Activated naive CD8-positive, alpha-beta T cell (primary cell): ENCODE measurements at regions not wholly inside any gene's neighbourhood (a gene's known extent, or its start where the extent isn't known, plus 50 kb on each side); places are given as distances from the start of the nearest gene placed in this dataset.

Source experiments
- H3K27ac Mint-ChIP-seq: one replicate; pipeline ENCODE4 v1.8.0; 2021; ENCODE audit warnings: mixed read lengths
- H3K27me3 Mint-ChIP-seq: one replicate; pipeline ENCODE4 v1.8.0; 2021; ENCODE audit warnings: mixed read lengths
- H3K36me3 Mint-ChIP-seq: one replicate; pipeline ENCODE4 v1.8.0; 2021; ENCODE audit warnings: mixed read lengths
- H3K4me1 Mint-ChIP-seq: one replicate; pipeline ENCODE4 v1.8.0; 2021; ENCODE audit warnings: low read depth, mixed read lengths
- H3K4me3 Mint-ChIP-seq: one replicate; pipeline ENCODE4 v1.8.0; 2021; ENCODE audit warnings: mild to moderate bottlenecking, mixed read lengths
- H3K9me3 Mint-ChIP-seq: one replicate; pipeline ENCODE4 v1.8.0; 2021; ENCODE audit warnings: low read depth, mixed read lengths

DNA sequence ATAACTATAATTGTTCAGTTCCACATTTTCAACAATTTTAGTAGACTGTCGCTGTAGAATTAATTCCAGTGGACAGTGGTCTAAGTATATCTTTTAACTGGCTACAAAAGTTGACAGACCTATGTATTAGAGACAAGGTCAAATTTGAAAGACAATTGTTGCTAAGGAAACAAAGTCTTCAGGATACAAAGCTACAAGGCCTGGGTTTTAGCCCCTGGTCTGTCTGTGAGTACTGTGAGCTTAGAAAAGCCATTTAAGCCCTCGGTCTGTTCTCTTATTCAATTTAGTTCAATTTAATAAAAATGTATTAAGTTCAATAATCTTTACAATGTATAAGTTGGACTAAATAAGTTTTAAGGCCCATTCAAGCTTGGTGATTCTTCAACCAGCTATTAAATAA, 352.5 kb downstream of the HDGFL1 start:
- H3K36me3 Mint-ChIP-seq = no peaks in the 10 kb centered on the region
- H3K4me1 Mint-ChIP-seq = no peaks in the 10 kb centered on the region
- no peaks in the 10 kb centered on the region for H3K27me3 Mint-ChIP-seq

DNA sequence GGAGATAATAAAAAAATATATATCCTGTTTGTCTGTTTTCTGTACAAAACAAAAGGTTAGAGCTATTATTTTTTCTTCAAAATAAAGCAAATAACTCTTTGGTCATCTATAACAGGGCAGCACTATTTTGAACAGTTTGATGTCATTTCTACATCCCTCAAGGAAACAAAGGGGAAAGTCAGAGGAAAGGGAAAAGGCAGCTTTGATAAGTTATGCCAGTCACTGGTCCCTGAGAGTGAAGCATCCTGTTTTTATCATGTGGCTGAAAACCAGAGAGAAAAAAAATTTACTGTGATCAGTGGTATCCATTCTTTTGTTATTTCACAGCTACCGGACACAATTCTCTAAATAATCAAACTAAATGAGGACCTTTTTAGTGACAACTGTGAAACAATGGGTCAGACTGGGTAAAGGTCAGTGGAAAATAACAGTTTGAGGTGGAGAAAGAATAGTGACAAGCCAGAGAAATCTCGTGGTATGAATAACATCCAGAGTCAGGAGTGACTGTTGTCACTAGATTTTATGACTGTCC, 356.0 kb downstream of the HDGFL1 start:
- no peaks in the 10 kb centered on the region for H3K27me3 Mint-ChIP-seq
- H3K4me3 Mint-ChIP-seq = no peak overlapping the region
- H3K9me3 Mint-ChIP-seq = no peaks in the 10 kb centered on the region
- H3K4me1 Mint-ChIP-seq = no peaks in the 10 kb centered on the region
- H3K36me3 Mint-ChIP-seq = no peaks in the 10 kb centered on the region
- H3K27ac Mint-ChIP-seq = no peak overlapping the region

More for the DNA sequence above, 352.5 kb downstream of the HDGFL1 start:
- no peak overlapping the region for H3K4me3 Mint-ChIP-seq
- no peak overlapping the region for H3K27ac Mint-ChIP-seq
- peaks cover 5% of the 10 kb centered on the region for H3K9me3 Mint-ChIP-seq

DNA sequence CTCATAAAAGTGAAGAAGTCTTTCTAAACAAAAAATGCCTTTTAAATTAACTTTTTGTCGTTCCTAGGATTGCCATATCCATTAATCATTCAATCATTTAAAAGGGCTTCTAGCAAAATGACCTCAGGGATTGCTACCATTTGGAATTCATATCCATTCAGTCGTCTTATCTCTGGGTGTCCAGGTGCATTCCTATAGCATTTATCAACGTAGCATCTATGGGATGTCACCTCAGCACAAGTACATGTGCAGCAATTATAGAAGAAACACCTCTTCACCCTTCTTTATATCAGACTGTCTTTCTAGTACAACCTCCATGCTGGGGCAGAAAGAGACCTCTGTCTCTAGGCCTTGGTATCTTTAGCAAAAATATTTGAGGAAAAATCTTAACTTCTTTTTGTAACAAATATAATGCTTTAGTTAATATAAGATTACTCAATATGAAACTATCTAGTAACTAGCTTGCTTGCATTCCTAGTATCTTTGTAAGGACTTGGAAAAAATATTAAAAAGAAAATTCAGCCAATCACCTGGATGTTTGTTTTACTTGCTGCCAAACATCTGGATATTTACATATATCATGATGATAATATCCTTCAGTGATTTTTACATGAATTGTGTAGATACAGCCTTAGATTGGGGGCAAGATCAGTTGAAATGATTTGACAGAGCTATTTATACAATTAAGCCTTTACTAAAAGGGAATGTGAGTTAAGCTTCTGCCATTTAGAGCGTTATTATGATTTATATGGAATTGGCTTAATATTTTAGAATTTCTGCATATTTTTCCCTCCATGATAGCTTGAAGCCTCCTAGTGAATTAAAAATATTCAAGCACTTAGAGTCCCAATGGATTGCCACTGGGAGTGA, 356.8 kb downstream of the HDGFL1 start:
- Mint-ChIP-seq H3K4me3 (no peak overlapping the region), H3K27ac (no peak overlapping the region), H3K9me3 (no peaks in the 10 kb centered on the region), H3K4me1 (no peaks in the 10 kb centered on the region), H3K36me3 (no peaks in the 10 kb centered on the region), H3K27me3 (no peaks in the 10 kb centered on the region)

DNA sequence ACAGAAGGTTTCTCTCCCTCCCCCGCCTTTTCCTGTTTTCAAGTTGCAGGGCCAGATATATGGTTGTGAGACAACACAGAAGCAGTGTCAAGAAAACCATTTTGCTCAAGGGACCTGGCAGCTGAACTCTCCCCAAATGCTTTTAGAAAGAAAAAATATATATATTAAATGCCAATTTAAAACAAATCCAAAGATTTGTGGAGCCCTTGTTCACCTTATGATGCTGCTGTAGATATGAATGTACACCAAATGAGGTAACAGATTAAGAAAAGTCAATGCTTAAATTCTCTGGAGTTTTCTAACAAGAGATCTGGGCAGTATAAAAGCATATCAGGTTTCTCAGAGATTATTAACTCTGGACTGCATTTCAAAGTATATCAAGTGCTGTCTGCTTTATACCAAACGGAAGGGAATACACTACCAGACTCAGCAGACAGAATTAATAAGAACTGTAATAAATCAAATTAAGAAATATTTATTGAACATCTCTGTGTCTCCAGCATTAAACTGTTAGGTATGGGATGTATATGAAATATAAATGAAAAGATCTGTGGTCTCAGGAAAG, 357.5 kb downstream of the HDGFL1 start:
- Mint-ChIP-seq H3K27ac (no peak overlapping the region), H3K36me3 (no peaks in the 10 kb centered on the region), H3K27me3 (no peaks in the 10 kb centered on the region), H3K9me3 (no peaks in the 10 kb centered on the region), H3K4me3 (no peak overlapping the region), H3K4me1 (no peaks in the 10 kb centered on the region)

DNA sequence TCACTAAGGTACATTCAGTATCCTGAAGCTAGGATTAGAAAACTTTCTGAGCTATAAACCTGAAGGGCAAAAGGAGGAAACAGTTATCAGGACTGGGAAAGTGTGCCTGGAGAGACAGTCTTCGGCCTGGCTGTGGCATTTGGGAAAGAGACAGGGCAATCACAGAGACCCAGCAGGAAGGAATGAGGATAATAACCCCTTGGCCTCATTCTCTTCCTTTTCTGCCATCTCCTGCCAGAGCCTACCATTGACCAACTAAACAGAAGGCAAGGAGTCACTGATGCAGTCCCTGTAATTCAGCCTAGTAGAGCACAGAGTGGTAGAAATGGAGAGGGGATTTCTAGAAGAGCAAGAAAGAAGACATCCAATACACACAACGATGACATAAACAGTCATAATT, 359.4 kb downstream of the HDGFL1 start:
- Mint-ChIP-seq H3K9me3 (no peaks in the 10 kb centered on the region), H3K27me3 (no peaks in the 10 kb centered on the region), H3K4me1 (no peaks in the 10 kb centered on the region), H3K36me3 (no peaks in the 10 kb centered on the region), H3K4me3 (no peak overlapping the region), H3K27ac (no peak overlapping the region)

DNA sequence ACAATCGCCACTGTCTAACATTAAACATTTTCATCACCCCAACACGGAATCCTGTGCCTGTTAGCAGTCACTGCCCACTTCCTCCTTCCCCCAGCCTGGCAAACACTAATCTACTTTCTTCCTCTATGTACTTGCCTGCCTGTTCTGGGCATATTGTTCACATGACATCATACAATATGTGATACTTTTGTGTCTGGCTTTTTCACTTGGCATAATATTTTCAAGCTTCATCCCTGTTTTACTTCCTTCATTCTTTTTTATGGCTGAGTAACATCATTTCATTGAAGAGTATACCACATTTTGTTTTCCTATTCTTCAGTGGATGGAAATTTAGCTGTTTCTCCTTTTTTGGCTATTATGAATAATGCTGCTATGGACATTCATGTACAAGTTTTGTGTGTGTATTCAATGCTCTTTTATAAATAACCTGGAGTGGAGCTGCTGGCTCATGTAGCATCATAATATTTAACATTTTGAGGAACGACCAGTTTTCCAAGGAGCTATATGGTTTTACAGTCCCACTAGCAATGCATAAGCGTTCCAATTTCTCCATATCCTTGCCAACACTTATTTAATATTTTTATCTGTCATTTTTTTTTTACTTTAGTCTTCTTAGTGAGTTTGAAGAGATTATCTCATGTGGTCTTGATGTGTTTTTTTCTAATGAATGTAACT, 360.1 kb downstream of the HDGFL1 start:
- H3K4me3 Mint-ChIP-seq = no peak overlapping the region
- no peaks in the 10 kb centered on the region for H3K4me1 Mint-ChIP-seq
- H3K9me3 Mint-ChIP-seq = no peaks in the 10 kb centered on the region
- H3K27ac Mint-ChIP-seq = no peak overlapping the region
- no peaks in the 10 kb centered on the region for H3K36me3 Mint-ChIP-seq
- H3K27me3 Mint-ChIP-seq = no peaks in the 10 kb centered on the region

DNA sequence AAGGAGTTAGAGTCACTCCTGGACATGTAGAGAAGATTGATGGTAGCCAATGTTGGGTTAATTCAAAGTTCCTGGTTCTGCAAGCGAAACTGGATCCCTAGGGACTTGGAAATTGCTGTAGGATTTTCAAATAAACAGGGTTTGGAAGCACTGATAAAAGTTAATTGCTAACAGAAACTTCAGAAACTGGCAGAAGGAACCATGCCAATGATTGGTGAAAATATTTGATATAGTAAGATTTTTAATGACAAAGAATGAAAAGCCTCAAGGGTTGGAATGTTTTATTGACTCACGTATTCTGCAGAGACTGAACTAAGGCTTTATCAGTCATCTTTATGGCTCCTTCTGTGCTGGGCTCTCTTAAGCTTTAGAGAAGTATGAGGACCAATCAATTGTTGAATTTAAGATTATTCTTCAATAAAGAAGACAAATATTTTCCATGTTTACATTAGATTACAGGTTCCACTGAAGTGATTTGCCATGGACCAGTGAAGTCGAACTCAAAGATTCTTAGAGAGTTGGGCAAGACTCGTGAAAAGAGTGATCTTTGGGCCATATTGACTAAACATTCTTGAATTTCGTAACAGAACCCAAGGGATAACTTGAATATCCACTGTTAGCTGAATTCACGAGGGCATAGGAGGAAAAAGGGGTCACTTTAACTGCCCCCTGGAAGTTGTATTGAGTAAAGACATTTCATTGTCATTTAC, 371.4 kb downstream of the HDGFL1 start:
- Mint-ChIP-seq H3K4me3 (no peak overlapping the region), H3K27ac (no peak overlapping the region), H3K36me3 (no peaks in the 10 kb centered on the region), H3K9me3 (no peaks in the 10 kb centered on the region), H3K4me1 (no peaks in the 10 kb centered on the region), H3K27me3 (no peaks in the 10 kb centered on the region)

DNA sequence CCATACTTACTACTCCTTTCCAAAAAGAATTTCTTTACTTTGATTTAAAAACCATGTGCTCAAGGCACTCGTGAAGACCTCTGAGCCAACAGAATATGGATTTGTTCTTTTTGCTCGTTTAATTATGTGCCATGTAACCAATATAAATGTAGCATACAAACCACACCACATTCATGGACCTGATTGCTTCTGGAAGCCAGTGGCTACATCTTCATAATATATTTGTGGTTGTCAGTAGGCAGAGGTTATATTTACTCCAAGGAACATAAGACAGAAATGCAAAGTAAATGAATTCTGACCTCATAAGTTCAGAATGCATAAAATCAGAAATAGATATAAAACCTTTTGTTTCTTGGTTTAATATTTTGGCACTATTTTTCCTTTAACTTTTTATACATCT, 373.0 kb downstream of the HDGFL1 start:
- no peaks in the 10 kb centered on the region for H3K9me3 Mint-ChIP-seq
- no peak overlapping the region for H3K4me3 Mint-ChIP-seq
- H3K36me3 Mint-ChIP-seq = no peaks in the 10 kb centered on the region
- H3K4me1 Mint-ChIP-seq = no peaks in the 10 kb centered on the region
- no peaks in the 10 kb centered on the region for H3K27me3 Mint-ChIP-seq
- no peak overlapping the region for H3K27ac Mint-ChIP-seq

DNA sequence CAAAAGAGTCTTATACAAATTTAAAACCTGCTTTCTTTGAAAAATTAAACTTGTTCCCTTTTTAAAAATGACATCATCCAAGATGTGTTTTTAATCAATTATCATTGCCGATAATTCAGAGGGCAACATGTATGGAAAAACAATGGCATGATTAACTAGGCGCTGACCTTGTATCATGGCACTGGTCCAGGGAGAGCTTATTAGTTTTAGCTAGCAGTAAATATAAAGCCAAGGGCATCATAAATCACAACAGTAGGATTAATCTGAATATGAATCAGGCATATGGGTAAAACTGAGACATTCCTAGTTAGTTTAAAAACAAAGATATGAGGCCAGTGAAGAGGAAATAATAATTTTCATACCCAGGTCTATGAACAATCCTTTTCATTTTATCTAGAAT, 374.0 kb downstream of the HDGFL1 start:
- H3K36me3 Mint-ChIP-seq = no peaks in the 10 kb centered on the region
- no peaks in the 10 kb centered on the region for H3K4me1 Mint-ChIP-seq
- H3K27ac Mint-ChIP-seq = no peak overlapping the region
- no peak overlapping the region for H3K4me3 Mint-ChIP-seq
- no peaks in the 10 kb centered on the region for H3K9me3 Mint-ChIP-seq
- no peaks in the 10 kb centered on the region for H3K27me3 Mint-ChIP-seq

DNA sequence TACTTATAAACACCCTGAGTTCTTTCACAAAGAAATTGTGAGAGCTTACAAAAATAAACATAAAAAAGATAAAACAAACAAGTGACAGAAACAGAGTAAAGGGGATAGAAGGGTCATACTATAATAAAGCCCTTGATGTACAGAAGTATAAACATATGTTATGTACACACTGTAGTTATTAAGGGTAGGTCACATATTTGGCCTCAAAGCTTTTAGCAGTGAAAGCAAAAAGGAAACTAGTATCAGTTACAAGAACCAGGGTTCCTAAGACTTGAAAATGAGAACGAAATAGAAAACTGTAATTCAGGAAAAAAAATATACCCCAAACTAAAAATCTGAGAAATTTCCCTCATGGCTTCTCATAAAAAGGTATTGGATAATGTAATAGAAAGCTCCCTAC, 380.6 kb downstream of the HDGFL1 start:
- Mint-ChIP-seq H3K36me3 (no peaks in the 10 kb centered on the region), H3K27me3 (no peaks in the 10 kb centered on the region), H3K9me3 (no peaks in the 10 kb centered on the region), H3K4me1 (peaks cover 7% of the 10 kb centered on the region), H3K27ac (no peak overlapping the region), H3K4me3 (no peak overlapping the region)

DNA sequence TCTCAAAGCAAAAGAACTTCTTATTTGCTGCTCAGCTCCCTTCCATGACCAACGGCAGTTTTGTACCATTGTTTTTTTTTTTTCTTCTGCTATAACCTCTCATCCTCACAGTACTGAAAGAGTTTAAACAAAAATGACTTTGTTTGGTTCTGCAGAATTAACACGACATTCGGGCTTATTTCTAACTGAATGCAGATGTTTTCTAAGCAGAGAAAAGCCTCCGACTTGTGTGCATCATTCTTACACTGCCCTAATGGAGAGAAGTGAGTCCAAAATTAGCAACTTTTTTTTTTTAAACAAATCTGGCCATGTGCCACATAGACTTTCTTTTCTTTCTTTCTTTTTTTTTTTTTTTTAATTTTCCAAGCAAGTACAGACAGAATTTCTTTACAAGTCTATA, 382.7 kb downstream of the HDGFL1 start:
- peaks cover 12% of the 10 kb centered on the region for H3K4me1 Mint-ChIP-seq
- no peak overlapping the region for H3K4me3 Mint-ChIP-seq
- no peak overlapping the region for H3K27ac Mint-ChIP-seq
- no peaks in the 10 kb centered on the region for H3K27me3 Mint-ChIP-seq
- H3K9me3 Mint-ChIP-seq = no peaks in the 10 kb centered on the region
- H3K36me3 Mint-ChIP-seq = no peaks in the 10 kb centered on the region

DNA sequence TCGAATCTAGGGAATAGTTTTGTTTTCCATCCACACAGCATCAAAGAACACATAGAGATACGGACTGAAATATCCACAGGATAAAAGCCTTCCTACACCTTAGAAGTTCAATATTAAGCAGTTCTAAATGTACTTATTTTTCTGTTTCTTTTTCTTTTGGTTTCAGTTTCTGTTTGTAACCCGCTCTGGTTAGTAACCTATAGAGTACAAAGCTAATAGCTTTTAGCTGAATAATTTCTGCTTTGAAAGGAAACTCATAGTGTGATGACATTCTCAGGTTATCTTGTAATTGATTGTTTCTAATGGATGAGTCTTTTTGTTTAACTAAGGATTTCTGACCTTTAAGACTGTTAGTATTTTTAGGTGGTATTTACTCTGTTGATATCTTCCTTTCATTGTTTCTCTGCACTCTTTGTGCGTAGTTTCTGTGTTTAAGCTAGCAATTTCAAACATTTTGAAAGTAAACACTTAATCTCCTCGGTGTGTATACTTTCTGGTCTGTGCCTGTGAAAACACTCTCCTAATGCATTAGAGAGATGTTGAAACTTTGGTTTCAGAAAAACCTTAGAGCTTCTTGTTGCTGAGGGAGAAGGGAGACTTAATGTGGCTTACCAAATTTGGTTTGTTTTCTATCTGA, 385.5 kb downstream of the HDGFL1 start:
- Mint-ChIP-seq H3K36me3 (no peaks in the 10 kb centered on the region), H3K4me3 (peak overlapping the region; percentile 78), H3K4me1 (peaks cover 12% of the 10 kb centered on the region), H3K27ac (no peak overlapping the region), H3K27me3 (no peaks in the 10 kb centered on the region), H3K9me3 (peaks cover 11% of the 10 kb centered on the region)

DNA sequence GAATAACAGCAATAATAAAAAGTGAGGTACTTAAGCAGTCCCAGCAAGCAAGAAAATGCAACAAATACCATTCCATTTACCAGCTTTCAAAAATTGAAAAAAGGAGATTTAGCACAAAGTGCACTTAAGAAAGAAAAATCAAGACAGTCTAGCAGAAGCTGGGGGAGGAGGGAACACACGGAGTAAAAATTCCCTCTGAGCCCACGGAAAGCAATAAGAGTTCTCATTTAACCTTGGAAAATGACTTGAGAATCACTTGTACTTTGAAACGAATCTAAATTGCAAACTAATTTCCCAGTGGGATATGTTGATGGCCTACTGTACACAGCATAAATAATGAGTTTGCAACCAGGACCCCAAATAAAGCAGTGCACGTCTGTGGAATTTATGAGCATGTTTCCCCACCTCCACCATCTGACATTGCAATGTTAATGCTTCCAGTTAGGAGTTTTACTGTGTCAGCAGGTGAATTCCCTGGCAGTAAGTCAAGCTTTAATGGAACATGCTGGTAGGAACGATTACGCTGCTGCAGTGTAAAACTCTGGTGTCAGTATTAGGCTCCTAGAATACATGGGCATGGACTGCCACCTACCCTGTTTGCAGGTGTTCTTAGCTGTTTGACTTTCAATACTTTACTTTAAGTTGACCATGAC, 386.8 kb downstream of the HDGFL1 start:
- Mint-ChIP-seq H3K4me3 (no peak overlapping the region), H3K27me3 (no peaks in the 10 kb centered on the region), H3K9me3 (peaks cover 11% of the 10 kb centered on the region), H3K27ac (no peak overlapping the region), H3K36me3 (no peaks in the 10 kb centered on the region), H3K4me1 (peaks cover 12% of the 10 kb centered on the region)

DNA sequence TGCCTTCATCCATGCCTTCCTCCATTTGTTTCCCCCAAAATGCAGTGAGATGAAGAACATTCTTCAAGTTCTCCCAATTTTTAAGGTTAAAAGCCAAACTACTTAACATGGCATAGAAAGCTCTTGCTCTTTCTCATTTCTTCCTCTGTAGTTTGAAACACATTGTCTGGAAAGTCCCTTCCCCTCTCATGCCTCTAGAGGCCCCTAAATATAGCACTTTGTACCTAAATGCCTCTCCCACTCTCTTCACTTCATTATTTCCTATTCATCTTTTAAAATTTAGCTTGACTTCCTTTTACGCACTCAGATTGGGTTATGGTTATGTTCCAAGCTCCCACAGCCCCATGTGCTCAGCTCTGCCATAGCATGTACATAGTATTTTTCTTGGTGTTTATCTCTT, 389.3 kb downstream of the HDGFL1 start:
- Mint-ChIP-seq H3K36me3 (no peaks in the 10 kb centered on the region), H3K4me1 (peaks cover 12% of the 10 kb centered on the region), H3K27ac (no peak overlapping the region), H3K4me3 (no peak overlapping the region), H3K9me3 (peaks cover 11% of the 10 kb centered on the region), H3K27me3 (no peaks in the 10 kb centered on the region)
